Keratinocyte (primary cell): ENCODE measurements at regions not wholly inside any gene's neighbourhood (a gene's known extent, or its start where the extent isn't known, plus 50 kb on each side); places are given as distances from the start of the nearest gene placed in this dataset.
A peak's percentile ranks its signal among the peaks of the same experiment; 100 is the strongest.

Experiments used
- DNase-seq: peaks from one replicate; pipeline ENCODE4 v3.0.0-alpha.2; 2011; ENCODE audit warnings: low read depth, missing footprints, low spot score
- FAIRE-seq: peaks from 2 replicates; lab custom pipeline; 2011; peaks lifted over from hg19 to GRCh38; lab: Jason Lieb, UNC
- H2AFZ ChIP-seq: 2 replicates; pipeline ENCODE4 v1.6.0; 2012; ENCODE audit warnings: low read length, control low read depth, inconsistent platforms; ENCODE audit not compliant: control insufficient read depth
- H3K27ac ChIP-seq: 2 replicates; pipeline ENCODE4 v1.5.1; 2011; ENCODE audit warnings: low read length; ENCODE audit not compliant: control insufficient read depth, insufficient read depth
- H3K27me3 ChIP-seq: 3 replicates; pipeline ENCODE4 v1.6.0; 2011; ENCODE audit warnings: low read length; ENCODE audit not compliant: control insufficient read depth, insufficient read depth; ENCODE audit errors: extremely low read depth
- H3K36me3 ChIP-seq, 2 experiments: 2 replicates in 1 of 2; 3 replicates in 1 of 2; pipeline ENCODE4 v1.5.1; 2011; ENCODE audit warnings: low read length in 2 of 2, mild to moderate bottlenecking in 1 of 2; ENCODE audit not compliant: control insufficient read depth in 2 of 2, insufficient read depth in 2 of 2; ENCODE audit errors: extremely low read depth in 1 of 2
- H3K4me1 ChIP-seq: 3 replicates; pipeline ENCODE4 v1.5.1; 2011; ENCODE audit warnings: low read length; ENCODE audit not compliant: control insufficient read depth, insufficient read depth; ENCODE audit errors: extremely low read depth
- H3K4me2 ChIP-seq: 3 replicates; pipeline ENCODE4 v1.6.0; 2011; ENCODE audit warnings: low read depth, low read length; ENCODE audit not compliant: control insufficient read depth, insufficient read depth; ENCODE audit errors: extremely low read depth
- H3K4me3 ChIP-seq, 3 experiments: fragments of 200-600 bp in 1 of 3; sonication (generic) in 1 of 3; 2 replicates in 2 of 3; 3 replicates in 1 of 3; pipeline ENCODE4 v1.5.1; 2011 to 2016; ENCODE audit warnings: low read length in 3 of 3, mild to moderate bottlenecking in 3 of 3, control low read depth in 2 of 3, inconsistent platforms in 1 of 3, low read depth in 1 of 3, mixed read lengths in 1 of 3, mixed run types in 1 of 3, moderate library complexity in 1 of 3; ENCODE audit not compliant: control insufficient read depth in 2 of 3, insufficient read depth in 2 of 3; ENCODE audit errors: extremely low read depth in 1 of 3
- H3K79me2 ChIP-seq: 2 replicates; pipeline ENCODE4 v1.6.0; 2012; ENCODE audit warnings: low read length; ENCODE audit not compliant: control insufficient read depth, insufficient read depth
- H3K9ac ChIP-seq: 3 replicates; pipeline ENCODE4 v1.6.0; 2011; ENCODE audit warnings: low read length; ENCODE audit not compliant: control insufficient read depth, insufficient read depth; ENCODE audit errors: extremely low read depth
- H3K9me1 ChIP-seq: 3 replicates; pipeline ENCODE4 v1.6.0; 2011; ENCODE audit warnings: low read length; ENCODE audit not compliant: control insufficient read depth, insufficient read depth; ENCODE audit errors: extremely low read depth
- H3K9me3 ChIP-seq: 2 replicates; pipeline ENCODE4 v1.5.1; 2012; ENCODE audit warnings: low read depth, low read length; ENCODE audit not compliant: control insufficient read depth
- H4K20me1 ChIP-seq: 3 replicates; pipeline ENCODE4 v1.6.0; 2011; ENCODE audit warnings: low read length; ENCODE audit not compliant: control insufficient read depth, insufficient read depth; ENCODE audit errors: extremely low read depth
- EZH2 ChIP-seq: IDR thresholded peaks from one replicate; pipeline ENCODE4 v1.6.1; 2012; ENCODE audit warnings: inconsistent platforms, mild to moderate bottlenecking, low read length, moderate library complexity
- dilution Hi-C: fragments of 300-500 bp; cut with MboI; formaldehyde crosslinking; loops from one replicate; pipeline ENCODE4 v1.7.0; 2020; ENCODE audit warnings: low sequenced_read_pairs; ENCODE audit not compliant: extremely low pct_ligation_motif_present
- TF ChIP-seq, protein P1 (sequence below), 3 experiments: IDR thresholded peaks in 1 of 3; conservative IDR thresholded peaks in 1 of 3; optimal IDR thresholded peaks in 1 of 3; 2 replicates in 2 of 3; 3 replicates in 1 of 3; pipeline versions ENCODE3 to v1.5.1; 2011; ENCODE audit warnings: low read length in 3 of 3, mild to moderate bottlenecking in 3 of 3, moderate library complexity in 2 of 3, control low read depth in 1 of 3, inconsistent platforms in 1 of 3; ENCODE audit not compliant: insufficient read depth in 2 of 3; ENCODE audit errors: extremely low read depth in 1 of 3

GRCh38 chr1:106517224-106517623 lies 539.2 kb upstream of the PRMT6 start:
- peak overlapping the region; percentile 16 for H2AFZ ChIP-seq
- TF ChIP-seq, protein P1, sequence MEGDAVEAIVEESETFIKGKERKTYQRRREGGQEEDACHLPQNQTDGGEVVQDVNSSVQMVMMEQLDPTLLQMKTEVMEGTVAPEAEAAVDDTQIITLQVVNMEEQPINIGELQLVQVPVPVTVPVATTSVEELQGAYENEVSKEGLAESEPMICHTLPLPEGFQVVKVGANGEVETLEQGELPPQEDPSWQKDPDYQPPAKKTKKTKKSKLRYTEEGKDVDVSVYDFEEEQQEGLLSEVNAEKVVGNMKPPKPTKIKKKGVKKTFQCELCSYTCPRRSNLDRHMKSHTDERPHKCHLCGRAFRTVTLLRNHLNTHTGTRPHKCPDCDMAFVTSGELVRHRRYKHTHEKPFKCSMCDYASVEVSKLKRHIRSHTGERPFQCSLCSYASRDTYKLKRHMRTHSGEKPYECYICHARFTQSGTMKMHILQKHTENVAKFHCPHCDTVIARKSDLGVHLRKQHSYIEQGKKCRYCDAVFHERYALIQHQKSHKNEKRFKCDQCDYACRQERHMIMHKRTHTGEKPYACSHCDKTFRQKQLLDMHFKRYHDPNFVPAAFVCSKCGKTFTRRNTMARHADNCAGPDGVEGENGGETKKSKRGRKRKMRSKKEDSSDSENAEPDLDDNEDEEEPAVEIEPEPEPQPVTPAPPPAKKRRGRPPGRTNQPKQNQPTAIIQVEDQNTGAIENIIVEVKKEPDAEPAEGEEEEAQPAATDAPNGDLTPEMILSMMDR (optimal IDR thresholded peaks at IDR 0.05 in 1 of 3, IDR thresholded peaks at IDR 0.05 in 1 of 3, conservative IDR thresholded peaks at IDR 0.05 in 1 of 3; ENCODE audit: extremely low read depth in 1 of 3, insufficient read depth in 2 of 3, low read length in 3 of 3): no peak
- no peak for TF ChIP-seq EZH2

DNA sequence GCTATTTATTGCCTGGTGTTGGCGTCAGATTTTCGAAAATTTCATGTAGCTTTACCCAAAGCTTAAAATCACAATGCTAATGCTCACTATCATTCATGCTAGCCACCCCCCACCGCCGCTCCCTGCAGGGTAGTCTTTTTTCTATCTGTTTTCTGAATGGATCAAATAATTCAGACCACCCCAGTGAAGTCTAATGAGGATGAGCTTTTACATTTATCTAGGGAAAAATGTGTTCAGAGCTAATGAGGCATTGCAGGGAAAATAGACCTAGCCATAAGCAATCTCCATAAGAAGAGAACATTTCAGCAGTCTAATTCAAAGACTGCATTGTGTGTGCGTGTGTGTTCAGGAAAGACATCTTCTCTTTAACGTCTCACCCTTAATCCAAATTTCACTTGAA lies 533.0 kb upstream of the PRMT6 start:
- no peak for FAIRE-seq
- no peak overlapping the region for H3K27ac ChIP-seq
- dilution Hi-C loops: no loop called here
- no peak overlapping the region for H2AFZ ChIP-seq
- H3K9me1 ChIP-seq: no peaks in the 10 kb centered on the region
- no peak for DNase-seq
- H3K4me2 ChIP-seq: no peak overlapping the region
- no peak for TF ChIP-seq EZH2
- TF ChIP-seq, protein P1 (optimal IDR thresholded peaks at IDR 0.05 in 1 of 3, IDR thresholded peaks at IDR 0.05 in 1 of 3, conservative IDR thresholded peaks at IDR 0.05 in 1 of 3; ENCODE audit: extremely low read depth in 1 of 3, insufficient read depth in 2 of 3, low read length in 3 of 3): no peak
- H3K9me3 ChIP-seq: no peaks in the 10 kb centered on the region
- H3K27me3 ChIP-seq: no peaks in the 10 kb centered on the region
- H3K4me3 ChIP-seq: no peak overlapping the region
- H4K20me1 ChIP-seq: no peaks in the 10 kb centered on the region
- H3K79me2 ChIP-seq: no peaks in the 10 kb centered on the region
- no peaks in the 10 kb centered on the region for H3K36me3 ChIP-seq
- H3K4me1 ChIP-seq: peaks cover 10% of the 10 kb centered on the region
- no peak overlapping the region for H3K9ac ChIP-seq

More at GRCh38 chr1:106517224-106517623, 539.2 kb upstream of the PRMT6 start:
- DNase-seq (no peak), FAIRE-seq (no peak)
- Histone ChIP-seq H3K27me3 (no peaks in the 10 kb centered on the region), H4K20me1 (no peaks in the 10 kb centered on the region), H3K9me3 (no peaks in the 10 kb centered on the region), H3K4me1 (no peaks in the 10 kb centered on the region), H3K4me2 (no peak overlapping the region), H3K36me3 (no peaks in the 10 kb centered on the region), H3K4me3 (no peak overlapping the region), H3K27ac (no peak overlapping the region), H3K9me1 (no peaks in the 10 kb centered on the region), H3K79me2 (no peaks in the 10 kb centered on the region), H3K9ac (no peak overlapping the region)
- dilution Hi-C loops: no loop called here
